NB4 (cell line): ENCODE measurements at regions not wholly inside any gene's neighbourhood (a gene's known extent, or its start where the extent isn't known, plus 50 kb on each side); places are given as distances from the start of the nearest gene placed in this dataset.
"Not testable (repeated sequence)": the region's sequence is repeated elsewhere in the genome, so short reads cannot be mapped to it uniquely, and the experiment has no call there.

Experiments used
- DNase-seq: peaks from one replicate; pipeline ENCODE4 v3.0.0; 2010; ENCODE audit warnings: low read depth
- H3K4me3 ChIP-seq: one replicate; pipeline ENCODE4 v1.5.1; 2011; ENCODE audit warnings: mild to moderate bottlenecking, low read depth, low read length, moderate library complexity
- CTCF ChIP-seq: IDR thresholded peaks from one replicate; pipeline ENCODE4 v1.5.1; 2012; ENCODE audit warnings: low read depth, low read length
- MAX ChIP-seq: IDR thresholded peaks from 2 replicates; pipeline ENCODE4 v1.6.1; 2011; ENCODE audit warnings: low read depth, low read length
- MYC ChIP-seq: IDR thresholded peaks from 2 replicates; pipeline ENCODE4 v1.6.1; 2011; ENCODE audit warnings: low read depth, low read length
- POLR2A ChIP-seq: IDR thresholded peaks from 2 replicates; pipeline ENCODE4 v1.6.1; 2011; ENCODE audit warnings: mild to moderate bottlenecking; ENCODE audit not compliant: insufficient read length; ENCODE audit errors: extremely low read depth

GRCh38 chr7:45269192-45269591 is 111.6 kb downstream of the RAMP3 start:
- no peak overlapping the region for H3K4me3 ChIP-seq
- TF ChIP-seq POLR2A = no peak
- no peak for TF ChIP-seq CTCF
- no peak for TF ChIP-seq MAX
- TF ChIP-seq MYC = no peak
- no peak for DNase-seq

GRCh38 chr7:45278763-45279398 is 121.3 kb downstream of the RAMP3 start:
- DNase-seq = no peak
- H3K4me3 ChIP-seq = no peak overlapping the region
- TF ChIP-seq MAX (no peak), POLR2A (no peak), MYC (no peak), CTCF (no peak)

GRCh38 chr7:45289611-45290010 is 132.0 kb downstream of the RAMP3 start:
- not testable (repeated sequence) for H3K4me3 ChIP-seq, DNase-seq

- no peak for TF ChIP-seq POLR2A
- no peak for TF ChIP-seq MYC
- TF ChIP-seq CTCF = no peak
- TF ChIP-seq MAX = no peak
These were observed 133.3 kb downstream of the RAMP3 start for GRCh38 chr7:45290880-45291279.

GRCh38 chr7:45292481-45292880 is 134.9 kb downstream of the RAMP3 start:
- DNase-seq = no peak
- H3K4me3 ChIP-seq = no peak overlapping the region
- no peak for TF ChIP-seq MYC
- TF ChIP-seq POLR2A = no peak
- TF ChIP-seq MAX = no peak
- TF ChIP-seq CTCF = no peak

More at GRCh38 chr7:45290880-45291279, 133.3 kb downstream of the RAMP3 start:
- no peak overlapping the region for H3K4me3 ChIP-seq
- no peak for DNase-seq

GRCh38 chr7:45293295-45293942 is 135.8 kb downstream of the RAMP3 start:
- H3K4me3 ChIP-seq = no peak overlapping the region
- no peak for TF ChIP-seq MYC
- no peak for TF ChIP-seq CTCF
- no peak for TF ChIP-seq POLR2A
- TF ChIP-seq MAX = no peak
- no peak for DNase-seq
